Erythroblast (primary cell): ENCODE measurements at regions not wholly inside any gene's neighbourhood (a gene's known extent, or its start where the extent isn't known, plus 50 kb on each side); places are given as distances from the start of the nearest gene placed in this dataset.

Experiments used
- DNase-seq, 2 experiments: peaks; one replicate each; lab custom pipeline; 2025; lab: John Stamatoyannopoulos, UW
- GATA1 ChIP-seq: IDR thresholded peaks from 2 replicates; pipeline ENCODE4 v1.6.1; 2011; ENCODE audit warnings: low read depth, mild to moderate bottlenecking, control low read depth, low read length, moderate library complexity
- POLR2A ChIP-seq: IDR thresholded peaks from 2 replicates; pipeline ENCODE4 v1.6.1; 2011; ENCODE audit warnings: mild to moderate bottlenecking, low read length

DNA sequence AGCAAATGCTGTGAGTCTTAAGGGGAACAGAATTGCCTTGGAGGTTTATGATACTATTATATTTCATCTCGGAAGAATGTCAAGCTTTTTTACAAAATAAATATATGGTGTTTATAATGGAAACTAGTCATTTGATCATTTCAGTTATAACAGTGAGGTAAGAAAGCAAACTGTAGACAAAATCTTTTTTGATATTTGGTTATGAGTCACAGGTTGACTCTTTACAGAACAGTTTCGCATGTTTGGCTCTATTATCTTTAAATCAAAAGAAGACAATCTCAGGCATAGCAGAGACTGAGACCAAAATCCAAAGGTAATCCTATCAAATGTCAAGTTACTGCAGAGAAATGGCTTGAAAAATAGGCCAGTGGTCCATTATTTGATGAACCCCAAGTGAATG lies 490.9 kb upstream of the MDFIC2 start:
- DNase-seq, result no peak
- TF ChIP-seq POLR2A (no peak), GATA1 (no peak)

DNA sequence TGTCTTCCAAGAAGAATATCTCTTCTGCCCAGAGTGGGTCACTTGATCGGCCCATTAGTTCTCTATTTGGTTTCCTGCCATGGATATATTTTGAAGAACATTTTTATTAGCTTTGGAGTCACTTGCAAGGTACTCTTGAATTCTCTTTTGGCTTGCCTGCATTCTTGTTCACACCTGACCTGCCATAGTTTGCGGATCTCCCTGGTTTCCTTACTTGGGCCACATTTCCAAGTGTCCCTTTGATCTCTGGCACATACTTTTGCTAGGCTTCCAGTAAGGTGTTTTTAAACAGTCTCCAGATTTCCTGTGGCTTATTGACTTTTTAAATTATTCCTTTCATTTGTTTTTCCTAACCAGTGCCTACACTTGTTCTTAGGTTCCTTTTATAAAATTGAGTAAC lies 488.5 kb upstream of the MDFIC2 start:
- DNase-seq, result no peak
- no peak for TF ChIP-seq GATA1
- no peak for TF ChIP-seq POLR2A

DNA sequence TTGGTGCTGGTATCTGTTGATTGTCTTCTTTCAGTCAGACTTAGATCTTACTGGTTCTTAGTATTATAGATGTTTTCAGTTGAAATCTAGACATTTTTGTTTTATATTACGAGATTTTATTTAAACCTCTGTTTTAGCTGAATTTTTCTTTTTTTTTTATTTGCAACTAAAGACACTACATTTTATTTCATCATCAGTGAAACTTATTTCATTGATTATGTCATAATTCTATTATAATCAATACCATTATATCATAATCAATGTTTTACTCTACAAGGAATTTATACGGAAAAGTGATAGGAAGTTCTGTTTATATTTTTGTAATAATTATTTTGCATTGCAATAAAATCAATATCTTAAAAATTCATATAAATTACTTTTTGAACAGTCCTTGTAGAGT lies 477.4 kb upstream of the MDFIC2 start:
- no peak for DNase-seq
- TF ChIP-seq GATA1, result no peak
- TF ChIP-seq POLR2A, result no peak

DNA sequence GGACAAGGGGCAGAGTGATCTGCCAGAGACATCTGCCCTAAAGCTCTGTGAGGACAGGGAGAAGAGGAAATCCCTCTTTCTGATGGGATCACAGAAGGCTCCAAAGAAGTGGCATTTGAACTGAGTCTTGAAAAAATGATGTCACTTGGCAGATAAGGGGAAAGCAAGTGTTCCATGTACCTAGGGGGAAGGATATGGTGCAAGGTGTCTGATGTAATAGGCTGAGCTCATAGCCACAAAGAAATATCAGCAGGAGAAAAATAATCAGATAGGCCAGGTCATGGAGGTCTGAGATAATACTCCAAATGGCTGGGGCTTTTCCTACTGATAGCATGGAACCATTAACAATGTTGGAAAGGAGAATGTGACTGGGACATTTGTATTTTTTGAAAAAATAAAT lies 468.4 kb upstream of the MDFIC2 start:
- no peak for DNase-seq
- TF ChIP-seq POLR2A (no peak), GATA1 (no peak)

DNA sequence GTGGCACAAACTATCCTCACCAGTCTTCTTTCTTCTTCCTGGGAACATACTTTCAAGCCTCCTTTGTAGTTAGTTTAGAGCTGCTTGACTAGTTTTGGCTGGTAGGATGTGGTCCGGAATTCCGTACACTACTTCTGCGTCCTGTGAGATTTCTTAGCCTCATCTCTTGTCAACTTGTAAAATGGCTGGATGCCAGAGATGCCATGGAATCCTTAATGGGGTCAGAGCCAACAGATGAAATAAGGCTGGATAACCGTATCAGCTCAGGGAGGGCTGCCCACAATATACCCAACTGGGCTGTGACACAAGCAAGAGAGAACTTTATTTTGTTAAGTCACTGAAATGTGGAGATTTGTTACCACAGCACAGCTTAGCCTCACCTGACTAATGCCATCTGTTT lies 466.9 kb upstream of the MDFIC2 start:
- TF ChIP-seq GATA1 (no peak), POLR2A (no peak)
- no peak for DNase-seq

DNA sequence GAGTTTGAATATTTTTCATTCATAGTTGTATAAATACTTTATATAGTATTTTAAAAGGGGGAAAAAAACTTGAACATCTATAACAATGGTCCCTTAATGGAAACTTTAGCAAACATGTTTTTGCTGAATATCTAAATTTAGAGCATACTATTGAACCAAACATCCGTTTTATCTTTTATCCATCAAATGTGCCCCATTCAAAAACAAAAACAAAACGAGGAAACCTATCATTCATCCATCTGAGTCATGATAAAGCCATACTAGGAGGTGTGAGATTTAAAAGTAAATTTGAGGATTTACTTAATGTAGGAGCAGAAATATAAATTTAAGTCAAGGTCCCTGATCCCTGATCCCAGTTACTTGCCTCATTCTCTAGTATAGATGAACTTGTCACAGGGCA lies 463.6 kb upstream of the MDFIC2 start:
- no peak for DNase-seq
- TF ChIP-seq POLR2A, result no peak
- TF ChIP-seq GATA1, result no peak

DNA sequence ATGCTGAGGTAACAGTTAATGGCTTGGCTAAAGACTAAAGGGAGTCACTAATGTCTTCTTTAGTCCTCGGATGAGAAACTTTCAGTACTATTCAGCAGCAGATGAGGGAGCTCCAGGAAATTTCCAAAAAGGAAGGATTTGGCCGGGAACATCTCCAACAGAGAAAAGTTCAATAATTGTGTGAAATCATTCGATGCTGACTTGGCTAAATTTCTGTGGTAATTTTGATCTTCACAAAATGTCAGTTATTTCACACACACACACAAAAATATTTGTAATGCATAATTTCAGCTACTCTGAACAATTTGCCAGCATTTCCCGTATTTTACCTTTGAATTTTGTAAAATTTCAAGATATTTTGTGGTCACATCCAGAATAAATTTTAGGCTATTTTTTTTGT lies 462.8 kb upstream of the MDFIC2 start:
- no peak for DNase-seq
- no peak for TF ChIP-seq POLR2A
- no peak for TF ChIP-seq GATA1

DNA sequence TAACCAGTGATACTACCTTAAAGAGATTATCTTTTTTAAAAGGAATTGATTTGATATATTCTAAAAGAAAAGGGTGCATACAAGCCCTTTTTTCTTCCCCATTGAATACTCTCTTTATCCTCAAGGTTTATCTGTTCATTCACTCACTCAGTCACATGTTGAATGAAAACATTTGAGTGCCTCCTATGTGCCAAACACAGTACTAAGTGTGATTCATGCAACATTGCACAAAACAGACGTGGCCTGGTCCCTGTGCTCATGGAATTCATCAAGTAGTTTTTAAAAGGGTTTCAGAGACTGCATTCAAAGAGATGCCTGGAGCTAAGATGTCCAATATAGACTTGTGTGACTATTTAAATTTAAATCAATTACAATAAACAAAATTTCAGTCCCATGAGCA lies 462.2 kb upstream of the MDFIC2 start:
- DNase-seq, result no peak
- TF ChIP-seq POLR2A (no peak), GATA1 (no peak)

DNA sequence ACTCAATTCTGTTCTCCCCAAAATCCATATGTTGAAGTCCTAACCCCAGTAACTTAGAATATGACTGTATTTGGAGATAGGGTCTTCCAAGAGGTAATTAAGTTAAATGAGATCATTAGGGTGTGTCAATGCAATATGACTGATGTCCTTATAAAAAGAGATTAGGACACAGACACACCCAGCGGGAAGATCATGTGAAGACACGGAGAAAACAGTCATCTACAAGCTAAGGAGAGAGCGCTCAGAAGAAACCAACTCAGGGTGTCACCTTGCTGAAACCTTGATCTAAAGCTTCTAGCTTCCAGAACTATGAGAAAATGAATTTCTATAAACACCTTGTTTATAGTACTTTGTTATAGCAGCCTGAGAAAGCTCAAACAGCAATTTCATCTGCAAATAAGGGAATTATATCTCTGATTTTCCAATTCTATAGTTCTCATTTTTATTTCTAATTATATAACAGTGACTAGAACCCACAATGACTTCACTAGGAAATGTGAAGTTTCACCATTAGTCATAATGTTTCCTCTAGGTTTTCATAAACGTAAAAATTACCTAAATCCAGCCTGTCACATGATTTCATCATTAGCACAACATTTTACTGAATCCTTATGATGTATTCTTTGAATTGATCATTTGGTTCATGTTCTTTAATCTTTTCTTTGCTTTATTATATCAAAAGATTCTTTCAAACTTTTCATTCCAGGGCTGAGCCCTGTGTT lies 459.1 kb upstream of the MDFIC2 start:
- TF ChIP-seq POLR2A, result no peak
- TF ChIP-seq GATA1, result no peak
- no peak for DNase-seq

DNA sequence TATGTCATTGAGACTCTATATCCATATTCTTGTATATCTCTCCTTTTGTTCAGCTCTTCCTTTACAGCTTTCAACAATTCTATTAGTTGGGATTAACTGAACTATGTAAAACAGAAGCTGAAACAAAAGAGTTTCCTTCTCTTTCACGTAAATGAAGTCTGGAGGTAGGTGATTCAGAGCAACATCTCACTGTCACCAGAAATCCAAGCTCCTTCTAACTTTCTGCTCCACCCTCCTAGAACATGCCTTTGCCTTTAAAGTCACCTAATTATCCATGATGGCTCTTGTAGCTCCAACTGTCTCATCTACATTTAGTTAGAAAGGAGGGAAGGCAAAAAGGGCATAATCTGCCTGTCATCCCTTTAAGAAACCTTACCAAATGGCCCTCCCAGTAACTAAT lies 458.2 kb upstream of the MDFIC2 start:
- no peak for DNase-seq
- TF ChIP-seq POLR2A (no peak), GATA1 (no peak)

DNA sequence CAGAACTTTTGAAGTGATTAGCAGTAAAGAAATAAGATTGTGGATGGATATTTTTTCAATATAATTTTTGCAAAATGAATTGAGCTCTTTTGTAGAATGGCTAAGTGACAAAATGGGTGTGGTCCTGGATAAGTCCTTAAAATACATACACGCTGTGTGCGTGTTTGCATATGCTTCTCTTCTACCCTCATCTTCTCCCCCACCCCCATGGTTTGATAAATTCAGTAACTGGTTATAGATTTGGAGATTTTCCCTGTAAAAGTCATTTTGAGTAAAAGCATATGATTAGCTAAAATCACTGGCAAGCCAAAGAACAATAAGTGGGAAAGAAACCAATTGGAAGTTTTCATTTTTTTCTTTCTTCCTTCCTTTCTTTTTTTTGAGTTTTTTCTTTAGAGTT lies 453.9 kb upstream of the MDFIC2 start:
- TF ChIP-seq POLR2A (no peak), GATA1 (no peak)
- no peak for DNase-seq

DNA sequence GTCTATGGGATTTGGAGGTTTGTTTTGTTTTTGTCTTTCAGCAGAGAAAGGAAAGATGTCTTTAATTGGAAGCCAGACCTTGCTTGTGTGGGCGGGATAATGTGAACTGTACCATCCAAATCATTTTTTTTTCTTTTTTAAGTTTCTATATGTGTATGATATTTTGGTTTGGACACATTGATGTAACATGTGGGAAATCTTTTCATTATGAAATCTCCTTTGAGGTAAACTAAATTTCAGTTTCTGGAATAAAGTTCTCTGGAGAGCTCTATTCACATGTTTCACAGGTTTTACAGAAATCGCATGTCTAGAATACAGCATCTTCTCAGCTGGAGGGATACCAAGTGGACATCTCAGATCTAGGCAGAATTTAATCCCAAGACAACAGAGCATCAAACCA lies 451.5 kb upstream of the MDFIC2 start:
- TF ChIP-seq GATA1 (no peak), POLR2A (no peak)
- DNase-seq, result no peak

DNA sequence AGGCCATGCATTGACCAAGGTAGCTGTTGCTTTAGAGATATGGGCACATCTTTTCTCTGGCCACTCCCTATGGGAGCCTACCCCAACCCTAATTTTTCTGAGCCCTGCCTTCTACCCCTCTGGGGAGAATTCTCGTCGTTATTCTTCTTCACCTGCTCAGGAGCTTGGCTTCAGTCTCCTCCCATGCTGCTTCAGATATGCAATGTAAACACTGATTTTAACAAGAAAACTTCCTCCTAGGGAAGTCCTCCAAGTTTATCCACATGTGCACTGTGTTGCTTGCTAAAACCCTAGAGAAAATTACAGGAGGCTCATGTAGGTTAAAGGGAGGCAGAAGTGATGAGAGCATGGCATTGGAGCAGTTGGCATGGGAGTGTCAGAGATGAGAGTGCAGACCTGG lies 445.2 kb upstream of the MDFIC2 start:
- TF ChIP-seq GATA1 (no peak), POLR2A (no peak)
- no peak for DNase-seq

DNA sequence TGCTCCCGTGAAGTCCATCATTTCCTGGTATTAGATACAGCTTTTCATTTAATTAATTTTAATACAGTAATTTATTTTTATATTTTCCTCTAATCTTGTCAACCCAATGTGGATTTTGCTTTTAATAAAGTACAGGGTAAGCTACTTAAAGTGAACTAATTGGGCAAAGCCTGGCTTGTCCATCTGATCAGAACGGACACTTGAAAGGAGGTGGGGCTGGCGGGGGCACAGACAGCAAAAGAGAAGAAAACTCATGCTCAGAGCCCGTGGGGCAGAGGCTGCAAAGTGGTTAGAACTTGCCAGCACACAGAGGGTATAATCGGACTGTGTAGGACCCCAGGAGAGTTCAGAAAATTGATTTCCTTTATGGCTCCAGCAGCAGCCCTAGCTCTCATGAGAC lies 443.1 kb upstream of the MDFIC2 start:
- DNase-seq, result no peak
- TF ChIP-seq POLR2A (no peak), GATA1 (no peak)

DNA sequence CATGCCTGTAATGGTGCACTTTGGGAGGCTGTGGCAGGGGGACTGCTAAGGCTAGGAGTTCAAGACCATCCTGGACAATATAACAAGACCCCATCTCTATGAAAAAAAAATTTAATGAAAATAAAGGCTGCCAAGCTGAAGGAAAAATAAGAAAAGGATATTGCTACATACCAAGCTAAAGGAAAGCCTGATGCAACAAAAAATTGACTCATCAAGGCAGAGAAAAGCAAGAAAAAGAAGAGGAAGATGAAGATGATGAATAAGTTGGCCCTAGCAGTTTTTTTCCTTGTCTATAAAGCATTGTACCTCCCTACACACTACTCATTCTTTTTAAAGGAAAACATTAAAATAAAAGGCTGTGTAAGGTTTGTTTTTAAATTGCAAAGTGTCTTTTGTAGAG lies 441.9 kb upstream of the MDFIC2 start:
- DNase-seq, result no peak
- no peak for TF ChIP-seq GATA1
- TF ChIP-seq POLR2A, result no peak
